Urinary bladder (tissue), 3 donors: ENCODE measurements at regions not wholly inside any gene's neighbourhood (a gene's known extent, or its start where the extent isn't known, plus 50 kb on each side); places are given as distances from the start of the nearest gene placed in this dataset.

Experiments
- DNase-seq: peaks from one replicate; pipeline ENCODE4 v3.0.0-alpha.2; 2015; ENCODE audit errors: extremely low spot score
- H3K27ac ChIP-seq: one replicate; pipeline ENCODE4 v1.5.1; 2013; ENCODE audit warnings: low read depth, mild to moderate bottlenecking, moderate library complexity
- H3K36me3 ChIP-seq: one replicate; pipeline ENCODE4 v1.6.1; 2013; ENCODE audit warnings: mild to moderate bottlenecking, moderate library complexity; ENCODE audit not compliant: insufficient read depth
- H3K4me1 ChIP-seq: one replicate; pipeline ENCODE4 v1.6.1; 2013; ENCODE audit warnings: mild to moderate bottlenecking, moderate library complexity; ENCODE audit not compliant: insufficient read depth
- H3K4me3 ChIP-seq: one replicate; pipeline ENCODE4 v1.5.1; 2013; ENCODE audit warnings: low read depth, low read length
- WGBS: extraction: QIAGEN DNeasy Blood & Tissue Kit; methylation state at CpG from one replicate; pipeline ENCODE4 v1.1.7; 2013; 5-methylcytosine and 5-hydroxymethylcytosine counted together
- donor health status: healthy with polysubstance abuse.
- donor health status: healthy.

GRCh38 chr4:61041527-61041926 lies 158.6 kb upstream of the ADGRL3 start:
- Histone ChIP-seq H3K36me3 (no peaks in the 10 kb centered on the region), H3K4me1 (no peaks in the 10 kb centered on the region), H3K4me3 (no peak overlapping the region), H3K27ac (no peak overlapping the region)
- no peak for DNase-seq
- WGBS, result 74% methylated on average over 2 of the region's 2 CpGs

GRCh38 chr4:61044837-61045236 lies 155.3 kb upstream of the ADGRL3 start:
- 85% methylated on average over 1 of the region's 1 CpG for WGBS
- Histone ChIP-seq H3K4me3 (no peak overlapping the region), H3K4me1 (no peaks in the 10 kb centered on the region), H3K36me3 (no peaks in the 10 kb centered on the region), H3K27ac (no peak overlapping the region)
- DNase-seq, result no peak

- DNase-seq, result peak; percentile 1
- Histone ChIP-seq H3K36me3 (no peaks in the 10 kb centered on the region), H3K27ac (no peak overlapping the region), H3K4me3 (no peak overlapping the region), H3K4me1 (no peaks in the 10 kb centered on the region)
Observed at GRCh38 chr4:61049018-61049417, 151.1 kb upstream of the ADGRL3 start.

GRCh38 chr4:61067381-61067780 lies 132.7 kb upstream of the ADGRL3 start:
- Histone ChIP-seq H3K4me3 (no peak overlapping the region), H3K36me3 (no peaks in the 10 kb centered on the region), H3K27ac (no peak overlapping the region), H3K4me1 (no peaks in the 10 kb centered on the region)
- 80% methylated on average over 3 of the region's 3 CpGs for WGBS
- no peak for DNase-seq

- WGBS, result 74% methylated on average over 2 of the region's 2 CpGs
- DNase-seq, result no peak
- Histone ChIP-seq H3K36me3 (no peaks in the 10 kb centered on the region), H3K4me1 (no peaks in the 10 kb centered on the region), H3K4me3 (no peak overlapping the region), H3K27ac (no peak overlapping the region)
Observed at GRCh38 chr4:61068060-61068459, 132.1 kb upstream of the ADGRL3 start.

- Histone ChIP-seq H3K27ac (no peak overlapping the region), H3K4me1 (no peaks in the 10 kb centered on the region), H3K4me3 (no peak overlapping the region), H3K36me3 (no peaks in the 10 kb centered on the region)
- 41% methylated on average over 5 of the region's 5 CpGs for WGBS
- no peak for DNase-seq
Observed at GRCh38 chr4:61068745-61069144, 131.4 kb upstream of the ADGRL3 start.

- H3K4me1 ChIP-seq, result no peaks in the 10 kb centered on the region
- WGBS, result 93% methylated on average over 3 of the region's 3 CpGs
Observed at GRCh38 chr4:61070269-61070668, 129.9 kb upstream of the ADGRL3 start.

GRCh38 chr4:61079427-61079826 lies 120.7 kb upstream of the ADGRL3 start:
- Histone ChIP-seq H3K4me1 (no peaks in the 10 kb centered on the region), H3K27ac (no peak overlapping the region), H3K36me3 (no peaks in the 10 kb centered on the region), H3K4me3 (no peak overlapping the region)
- DNase-seq, result no peak

More at GRCh38 chr4:61070269-61070668, 129.9 kb upstream of the ADGRL3 start:
- no peaks in the 10 kb centered on the region for H3K36me3 ChIP-seq
- H3K27ac ChIP-seq, result no peak overlapping the region
- no peak for DNase-seq
- H3K4me3 ChIP-seq, result no peak overlapping the region

- Histone ChIP-seq H3K27ac (no peak overlapping the region), H3K4me3 (no peak overlapping the region), H3K36me3 (no peaks in the 10 kb centered on the region), H3K4me1 (no peaks in the 10 kb centered on the region)
- WGBS, result 86% methylated on average over 2 of the region's 2 CpGs
- DNase-seq, result no peak
Observed at GRCh38 chr4:61079976-61080375, 120.2 kb upstream of the ADGRL3 start.

- DNase-seq, result no peak
Observed at GRCh38 chr4:61085534-61085933, 114.6 kb upstream of the ADGRL3 start.

GRCh38 chr4:61086357-61086756 lies 113.8 kb upstream of the ADGRL3 start:
- 81% methylated on average over 4 of the region's 4 CpGs for WGBS

More at GRCh38 chr4:61085534-61085933, 114.6 kb upstream of the ADGRL3 start:
- Histone ChIP-seq H3K4me1 (no peaks in the 10 kb centered on the region), H3K4me3 (no peak overlapping the region), H3K36me3 (no peaks in the 10 kb centered on the region), H3K27ac (no peak overlapping the region)
- 80% methylated on average over 2 of the region's 2 CpGs for WGBS

GRCh38 chr4:61086979-61087378 lies 113.1 kb upstream of the ADGRL3 start:
- no peak for DNase-seq
- no peak overlapping the region for H3K27ac ChIP-seq
- H3K36me3 ChIP-seq, result no peaks in the 10 kb centered on the region
- no peaks in the 10 kb centered on the region for H3K4me1 ChIP-seq
- no peak overlapping the region for H3K4me3 ChIP-seq
- WGBS, result 44% methylated on average over 3 of the region's 3 CpGs

More at GRCh38 chr4:61086357-61086756, 113.8 kb upstream of the ADGRL3 start:
- Histone ChIP-seq H3K4me1 (no peaks in the 10 kb centered on the region), H3K27ac (no peak overlapping the region), H3K36me3 (no peaks in the 10 kb centered on the region), H3K4me3 (no peak overlapping the region)
- no peak for DNase-seq

GRCh38 chr4:61094854-61095598 lies 105.1 kb upstream of the ADGRL3 start:
- Histone ChIP-seq H3K36me3 (no peaks in the 10 kb centered on the region), H3K27ac (no peak overlapping the region), H3K4me3 (no peak overlapping the region), H3K4me1 (no peaks in the 10 kb centered on the region)
- WGBS, result 85% methylated on average over 6 of the region's 6 CpGs
- DNase-seq, result no peak

GRCh38 chr4:61128682-61129081 lies 71.4 kb upstream of the ADGRL3 start:
- H3K4me3 ChIP-seq, result no peak overlapping the region
- no peaks in the 10 kb centered on the region for H3K4me1 ChIP-seq
- no peaks in the 10 kb centered on the region for H3K36me3 ChIP-seq
- DNase-seq, result no peak
- no peak overlapping the region for H3K27ac ChIP-seq
- 37% methylated on average over 3 of the region's 3 CpGs for WGBS

- H3K36me3 ChIP-seq, result no peaks in the 10 kb centered on the region
- no peak overlapping the region for H3K27ac ChIP-seq
- DNase-seq, result no peak
- no peaks in the 10 kb centered on the region for H3K4me1 ChIP-seq
- H3K4me3 ChIP-seq, result no peak overlapping the region
- WGBS, result 58% methylated on average over 5 of the region's 5 CpGs
Observed at GRCh38 chr4:61129971-61130370, 70.2 kb upstream of the ADGRL3 start.
